NCI-H1930 (cell line): ENCODE measurements at regions not wholly inside any gene's neighbourhood (a gene's known extent, or its start where the extent isn't known, plus 50 kb on each side); places are given as distances from the start of the nearest gene placed in this dataset.

Experiments used
- DNase-seq, 2 experiments: peaks; one replicate each; lab custom pipeline; 2025; lab: John Stamatoyannopoulos, UW

GRCh38 chrX:23540532-23540931, 126.8 kb upstream of the PRDX4 start:
- no peak for DNase-seq

- DNase-seq: no peak
These were observed 119.1 kb upstream of the PRDX4 start for GRCh38 chrX:23548164-23548563.

- DNase-seq: no peak
These were observed 115.0 kb upstream of the PRDX4 start for GRCh38 chrX:23552303-23552702.

GRCh38 chrX:23554304-23554703, 113.0 kb upstream of the PRDX4 start:
- peak in 1 of 2 experiments; percentile 26 for DNase-seq

GRCh38 chrX:23557070-23557469, 110.2 kb upstream of the PRDX4 start:
- no peak for DNase-seq

- DNase-seq: no peak
These were observed 107.3 kb upstream of the PRDX4 start for GRCh38 chrX:23559975-23560374.

- DNase-seq: no peak
These were observed 96.5 kb upstream of the PRDX4 start for GRCh38 chrX:23570674-23571343.

- no peak for DNase-seq
These were observed 92.0 kb upstream of the PRDX4 start for GRCh38 chrX:23575281-23575680.

GRCh38 chrX:23578079-23578478, 89.2 kb upstream of the PRDX4 start:
- DNase-seq: no peak

- DNase-seq: no peak
These were observed 77.8 kb upstream of the PRDX4 start for GRCh38 chrX:23589496-23589895.

GRCh38 chrX:23592741-23593140, 74.6 kb upstream of the PRDX4 start:
- no peak for DNase-seq

GRCh38 chrX:23598575-23598974, 68.7 kb upstream of the PRDX4 start:
- DNase-seq: no peak

- DNase-seq: no peak
These were observed 63.8 kb upstream of the PRDX4 start for GRCh38 chrX:23603501-23603900.

- no peak for DNase-seq
These were observed 56.8 kb upstream of the PRDX4 start for GRCh38 chrX:23610495-23610894.

- DNase-seq: no peak
These were observed 54.4 kb upstream of the PRDX4 start for GRCh38 chrX:23612846-23613245.

GRCh38 chrX:23616361-23616760, 50.9 kb upstream of the PRDX4 start:
- no peak for DNase-seq
